Endothelial cell (in vitro differentiated cells): ENCODE measurements at regions not wholly inside any gene's neighbourhood (a gene's known extent, or its start where the extent isn't known, plus 50 kb on each side); places are given as distances from the start of the nearest gene placed in this dataset.

Experiments used
- DNase-seq: peaks from one replicate; pipeline ENCODE4 v3.0.0; 2021; ENCODE audit warnings: low spot score
- H3K27ac Mint-ChIP-seq: one replicate; pipeline ENCODE4 v1.8.0; 2021; ENCODE audit warnings: mixed read lengths, inconsistent platforms; ENCODE audit not compliant: unreplicated experiment
- H3K27me3 Mint-ChIP-seq: one replicate; pipeline ENCODE4 v1.8.0; 2021; ENCODE audit warnings: mild to moderate bottlenecking, moderate library complexity, mixed read lengths, inconsistent platforms; ENCODE audit not compliant: unreplicated experiment
- H3K36me3 Mint-ChIP-seq: one replicate; pipeline ENCODE4 v1.8.0; 2021; ENCODE audit warnings: mild to moderate bottlenecking, low read depth, mixed read lengths, inconsistent platforms; ENCODE audit not compliant: unreplicated experiment
- H3K4me1 Mint-ChIP-seq: one replicate; pipeline ENCODE4 v1.8.0; 2021; ENCODE audit warnings: mild to moderate bottlenecking, mixed read lengths, inconsistent platforms; ENCODE audit not compliant: unreplicated experiment
- H3K4me3 Mint-ChIP-seq: one replicate; pipeline ENCODE4 v1.8.0; 2021; ENCODE audit warnings: mild to moderate bottlenecking, mixed read lengths, inconsistent platforms; ENCODE audit not compliant: unreplicated experiment
- H3K9me3 Mint-ChIP-seq: one replicate; pipeline ENCODE4 v1.8.0; 2021; ENCODE audit warnings: mixed read lengths, inconsistent platforms; ENCODE audit not compliant: unreplicated experiment
- CTCF ChIP-seq: fragments of 200-600 bp; sonication (generic); IDR thresholded peaks from one replicate; pipeline ENCODE4 v1.5.0; 2021; ENCODE audit warnings: antibody characterized with exemption; ENCODE audit not compliant: unreplicated experiment

- Mint-ChIP-seq H3K36me3 (no peaks in the 10 kb centered on the region), H3K9me3 (no peaks in the 10 kb centered on the region), H3K4me1 (no peaks in the 10 kb centered on the region), H3K4me3 (no peak overlapping the region), H3K27ac (no peak overlapping the region), H3K27me3 (no peaks in the 10 kb centered on the region)
- no peak for DNase-seq
- no peak for TF ChIP-seq CTCF
Observed at GRCh38 chr6:95511404-95511803, 65.9 kb upstream of the MANEA start.

GRCh38 chr6:95515975-95516374, 61.4 kb upstream of the MANEA start:
- TF ChIP-seq CTCF: no peak
- H3K9me3 Mint-ChIP-seq: no peaks in the 10 kb centered on the region
- H3K27ac Mint-ChIP-seq: no peak overlapping the region
- DNase-seq: no peak
- H3K27me3 Mint-ChIP-seq: peaks cover 2% of the 10 kb centered on the region
- no peaks in the 10 kb centered on the region for H3K4me1 Mint-ChIP-seq
- no peak overlapping the region for H3K4me3 Mint-ChIP-seq
- H3K36me3 Mint-ChIP-seq: no peaks in the 10 kb centered on the region

- no peaks in the 10 kb centered on the region for H3K36me3 Mint-ChIP-seq
- TF ChIP-seq CTCF: no peak
Observed at GRCh38 chr6:95517004-95517403, 60.3 kb upstream of the MANEA start.

GRCh38 chr6:95517568-95517967, 59.8 kb upstream of the MANEA start:
- no peak for TF ChIP-seq CTCF
- peaks cover 2% of the 10 kb centered on the region for H3K27me3 Mint-ChIP-seq
- H3K4me1 Mint-ChIP-seq: peaks cover 2% of the 10 kb centered on the region
- no peak for DNase-seq
- no peak overlapping the region for H3K4me3 Mint-ChIP-seq
- no peaks in the 10 kb centered on the region for H3K36me3 Mint-ChIP-seq
- H3K9me3 Mint-ChIP-seq: no peaks in the 10 kb centered on the region
- no peak overlapping the region for H3K27ac Mint-ChIP-seq

More at GRCh38 chr6:95517004-95517403, 60.3 kb upstream of the MANEA start:
- H3K27ac Mint-ChIP-seq: no peak overlapping the region
- H3K4me1 Mint-ChIP-seq: peaks cover 2% of the 10 kb centered on the region
- H3K9me3 Mint-ChIP-seq: no peaks in the 10 kb centered on the region
- H3K27me3 Mint-ChIP-seq: peaks cover 2% of the 10 kb centered on the region
- no peak for DNase-seq
- no peak overlapping the region for H3K4me3 Mint-ChIP-seq

- H3K27ac Mint-ChIP-seq: no peak overlapping the region
- peaks cover 2% of the 10 kb centered on the region for H3K27me3 Mint-ChIP-seq
- TF ChIP-seq CTCF: no peak
- no peaks in the 10 kb centered on the region for H3K36me3 Mint-ChIP-seq
- H3K4me1 Mint-ChIP-seq: peaks cover 2% of the 10 kb centered on the region
- no peak overlapping the region for H3K4me3 Mint-ChIP-seq
- H3K9me3 Mint-ChIP-seq: no peaks in the 10 kb centered on the region
- no peak for DNase-seq
Observed at GRCh38 chr6:95518630-95519227, 58.6 kb upstream of the MANEA start.
